WTC11 (cell line): ENCODE measurements at regions not wholly inside any gene's neighbourhood (a gene's known extent, or its start where the extent isn't known, plus 50 kb on each side); places are given as distances from the start of the nearest gene placed in this dataset.

Experiments used
- ATAC-seq: fragments of 200-7000 bp; cut with Tn5 transposase; 2 replicates; pipeline ENCODE4 v1.10.0; 2021; ENCODE audit warnings: mild to moderate bottlenecking, moderate library complexity
- CTCF ChIA-PET: fragments of 300-600 bp; sonication (Branson Sonifier 250); formaldehyde crosslinking; loops from one replicate; lab custom pipeline; 2021; ENCODE audit warnings: antibody characterized with exemption; lab: Charles Lee
- POLR2A ChIA-PET: fragments of 350-600 bp; sonication (Branson Sonifier 250); formaldehyde crosslinking; loops from one replicate; lab custom pipeline; 2021; ENCODE audit warnings: antibody characterized with exemption; lab: Charles Lee
- DNase-seq: peaks from one replicate; pipeline ENCODE4 v3.0.0; 2021; ENCODE audit warnings: low spot score
- H3K27ac Mint-ChIP-seq: 2 replicates; pipeline ENCODE4 v1.8.0; 2021; ENCODE audit warnings: mixed read lengths
- H3K27me3 Mint-ChIP-seq: 2 replicates; pipeline ENCODE4 v1.8.0; 2021; ENCODE audit warnings: low read depth, mild to moderate bottlenecking, moderate library complexity, mixed read lengths
- H3K36me3 Mint-ChIP-seq: 2 replicates; pipeline ENCODE4 v1.8.0; 2021; ENCODE audit warnings: mixed read lengths
- H3K4me1 Mint-ChIP-seq: 2 replicates; pipeline ENCODE4 v1.8.0; 2022; ENCODE audit warnings: mixed read lengths
- H3K4me3 Mint-ChIP-seq: 2 replicates; pipeline ENCODE4 v1.8.0; 2021; ENCODE audit warnings: mild to moderate bottlenecking, moderate library complexity, mixed read lengths
- H3K9me3 Mint-ChIP-seq: 2 replicates; pipeline ENCODE4 v1.8.0; 2021; ENCODE audit warnings: mixed read lengths
- ATF1 ChIP-seq: sonication (generic); formaldehyde crosslinking; IDR thresholded peaks from 2 replicates; pipeline ENCODE4 v1.8.1; 2023; ENCODE audit warnings: mild to moderate bottlenecking, moderate library complexity, missing genetic modification reagents
- EMX1 ChIP-seq: fragments of 250-450 bp; sonication (Bioruptor Pico); IDR thresholded peaks from 2 replicates; pipeline ENCODE4 v1.8.0; 2021; ENCODE audit warnings: mild to moderate bottlenecking
- ETV6 ChIP-seq: sonication (generic); formaldehyde crosslinking; IDR thresholded peaks from 2 replicates; pipeline ENCODE4 v1.8.1; 2022; ENCODE audit warnings: mild to moderate bottlenecking, missing genetic modification reagents
- FOXK1 ChIP-seq: sonication (generic); formaldehyde crosslinking; IDR thresholded peaks from 2 replicates; pipeline ENCODE4 v1.8.0; 2022; ENCODE audit warnings: mild to moderate bottlenecking, moderate library complexity, missing genetic modification reagents
- GTF2I ChIP-seq: fragments of 250-450 bp; sonication (Bioruptor Pico); conservative IDR thresholded peaks from 2 replicates; pipeline ENCODE4 v1.4.0; 2021; ENCODE audit warnings: mild to moderate bottlenecking
- JUN ChIP-seq: sonication (generic); formaldehyde crosslinking; IDR thresholded peaks from 2 replicates; pipeline ENCODE4 v1.8.0; 2023; ENCODE audit warnings: mild to moderate bottlenecking, missing genetic modification reagents
- NR2C2 ChIP-seq: sonication (generic); formaldehyde crosslinking; IDR thresholded peaks from 2 replicates; pipeline ENCODE4 v1.8.0; 2022; ENCODE audit warnings: mild to moderate bottlenecking, missing genetic modification reagents
- SMAD4 ChIP-seq: sonication (generic); formaldehyde crosslinking; IDR thresholded peaks from 2 replicates; pipeline ENCODE4 v1.8.0; 2022; ENCODE audit warnings: mild to moderate bottlenecking, missing genetic modification reagents
- SOX15 ChIP-seq: fragments of 250-450 bp; sonication (Bioruptor Pico); IDR thresholded peaks from 2 replicates; pipeline ENCODE4 v1.9.0; 2021; ENCODE audit warnings: mild to moderate bottlenecking
- ZNF219 ChIP-seq: sonication (generic); formaldehyde crosslinking; IDR thresholded peaks from 2 replicates; pipeline ENCODE4 v1.8.0; 2023; ENCODE audit warnings: missing genetic modification reagents, mild to moderate bottlenecking, borderline replicate concordance
- ZNF263 ChIP-seq: sonication (generic); formaldehyde crosslinking; IDR thresholded peaks from 2 replicates; pipeline ENCODE4 v1.8.1; 2022; ENCODE audit warnings: low read depth, mild to moderate bottlenecking, moderate library complexity, missing genetic modification reagents
- ZNF416 ChIP-seq: fragments of 250-450 bp; sonication (Bioruptor Pico); IDR thresholded peaks from 2 replicates; pipeline ENCODE4 v1.9.0; 2021; ENCODE audit warnings: mild to moderate bottlenecking, inconsistent platforms
- TF ChIP-seq, protein P1 (sequence below): sonication (generic); formaldehyde crosslinking; IDR thresholded peaks from 2 replicates; pipeline ENCODE4 v1.8.1; 2023; ENCODE audit warnings: mild to moderate bottlenecking, missing genetic modification reagents, moderate library complexity
- TF ChIP-seq, protein P2 (sequence below): sonication (generic); formaldehyde crosslinking; IDR thresholded peaks from 2 replicates; pipeline ENCODE4 v1.8.1; 2022; ENCODE audit warnings: low read depth, mild to moderate bottlenecking, moderate library complexity, missing genetic modification reagents, borderline replicate concordance
- TF ChIP-seq, protein P3 (sequence below): sonication (generic); formaldehyde crosslinking; IDR thresholded peaks from 2 replicates; pipeline ENCODE4 v1.8.1; 2023; ENCODE audit warnings: mild to moderate bottlenecking, moderate library complexity, missing genetic modification reagents
- TF ChIP-seq, protein P4 (sequence below): fragments of 200-600 bp; IDR thresholded peaks from 2 replicates; pipeline ENCODE4 v1.8.0; 2022; ENCODE audit warnings: antibody characterized with exemption
- TF ChIP-seq, protein P5 (sequence below): sonication (generic); formaldehyde crosslinking; IDR thresholded peaks from 2 replicates; pipeline ENCODE4 v1.8.0; 2023; ENCODE audit warnings: missing genetic modification reagents
- TF ChIP-seq, protein P6 (sequence below): sonication (generic); formaldehyde crosslinking; IDR thresholded peaks from 2 replicates; pipeline ENCODE4 v1.8.0; 2023; ENCODE audit warnings: mild to moderate bottlenecking, missing genetic modification reagents
- TF ChIP-seq, protein P7 (sequence below): sonication (generic); formaldehyde crosslinking; IDR thresholded peaks from 2 replicates; pipeline ENCODE4 v1.8.1; 2022; ENCODE audit warnings: mild to moderate bottlenecking, moderate library complexity, missing genetic modification reagents

DNA sequence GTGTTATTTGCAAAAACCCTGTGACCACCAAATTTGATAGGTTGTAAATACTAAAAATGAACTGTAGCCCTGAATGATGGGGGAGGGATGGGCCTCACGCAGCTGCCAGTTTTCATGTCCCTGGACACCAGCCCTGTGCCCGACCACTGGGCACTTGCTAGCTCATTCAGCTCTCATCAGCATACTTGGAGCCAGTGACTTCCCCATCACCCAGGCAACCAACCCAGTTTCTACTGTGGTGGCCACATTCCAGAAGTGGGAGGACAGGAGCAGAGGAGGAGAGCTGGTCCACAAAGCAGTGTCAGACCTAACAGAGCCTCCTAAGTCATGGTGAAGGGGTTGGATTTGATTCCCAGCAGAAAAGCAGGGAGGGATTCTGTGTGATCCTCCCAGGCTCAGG lies 128.2 kb downstream of the CPEB2 start:
- no peak for DNase-seq

More for the DNA sequence above, 128.2 kb downstream of the CPEB2 start:
- peaks cover 6% of the 10 kb centered on the region for H3K4me1 Mint-ChIP-seq
- H3K9me3 Mint-ChIP-seq = peaks cover 23% of the 10 kb centered on the region
- H3K27me3 Mint-ChIP-seq = no peaks in the 10 kb centered on the region; the same call in 1 of the 2 replicates
- ChIA-PET POLR2A (no interaction called here), CTCF (no interaction called here)
- no peak overlapping the region for H3K27ac Mint-ChIP-seq
- H3K4me3 Mint-ChIP-seq = no peak overlapping the region
- no peak for TF ChIP-seq EMX1 (CRISPR knock-in tag)
- no peak for TF ChIP-seq ZNF416 (CRISPR knock-in tag)
- no peak for TF ChIP-seq SOX15 (CRISPR knock-in tag)
- no peak for TF ChIP-seq SMAD4 (CRISPR knock-in tag)
- TF ChIP-seq, protein P1, sequence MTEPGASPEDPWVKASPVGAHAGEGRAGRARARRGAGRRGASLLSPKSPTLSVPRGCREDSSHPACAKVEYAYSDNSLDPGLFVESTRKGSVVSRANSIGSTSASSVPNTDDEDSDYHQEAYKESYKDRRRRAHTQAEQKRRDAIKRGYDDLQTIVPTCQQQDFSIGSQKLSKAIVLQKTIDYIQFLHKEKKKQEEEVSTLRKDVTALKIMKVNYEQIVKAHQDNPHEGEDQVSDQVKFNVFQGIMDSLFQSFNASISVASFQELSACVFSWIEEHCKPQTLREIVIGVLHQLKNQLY (CRISPR knock-in tag) = no peak
- TF ChIP-seq, protein P2, sequence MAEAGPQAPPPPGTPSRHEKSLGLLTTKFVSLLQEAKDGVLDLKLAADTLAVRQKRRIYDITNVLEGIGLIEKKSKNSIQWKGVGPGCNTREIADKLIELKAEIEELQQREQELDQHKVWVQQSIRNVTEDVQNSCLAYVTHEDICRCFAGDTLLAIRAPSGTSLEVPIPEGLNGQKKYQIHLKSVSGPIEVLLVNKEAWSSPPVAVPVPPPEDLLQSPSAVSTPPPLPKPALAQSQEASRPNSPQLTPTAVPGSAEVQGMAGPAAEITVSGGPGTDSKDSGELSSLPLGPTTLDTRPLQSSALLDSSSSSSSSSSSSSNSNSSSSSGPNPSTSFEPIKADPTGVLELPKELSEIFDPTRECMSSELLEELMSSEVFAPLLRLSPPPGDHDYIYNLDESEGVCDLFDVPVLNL (CRISPR knock-in tag) = no peak
- TF ChIP-seq FOXK1 (CRISPR knock-in tag) = no peak
- TF ChIP-seq JUN = no peak
- TF ChIP-seq, protein P3, sequence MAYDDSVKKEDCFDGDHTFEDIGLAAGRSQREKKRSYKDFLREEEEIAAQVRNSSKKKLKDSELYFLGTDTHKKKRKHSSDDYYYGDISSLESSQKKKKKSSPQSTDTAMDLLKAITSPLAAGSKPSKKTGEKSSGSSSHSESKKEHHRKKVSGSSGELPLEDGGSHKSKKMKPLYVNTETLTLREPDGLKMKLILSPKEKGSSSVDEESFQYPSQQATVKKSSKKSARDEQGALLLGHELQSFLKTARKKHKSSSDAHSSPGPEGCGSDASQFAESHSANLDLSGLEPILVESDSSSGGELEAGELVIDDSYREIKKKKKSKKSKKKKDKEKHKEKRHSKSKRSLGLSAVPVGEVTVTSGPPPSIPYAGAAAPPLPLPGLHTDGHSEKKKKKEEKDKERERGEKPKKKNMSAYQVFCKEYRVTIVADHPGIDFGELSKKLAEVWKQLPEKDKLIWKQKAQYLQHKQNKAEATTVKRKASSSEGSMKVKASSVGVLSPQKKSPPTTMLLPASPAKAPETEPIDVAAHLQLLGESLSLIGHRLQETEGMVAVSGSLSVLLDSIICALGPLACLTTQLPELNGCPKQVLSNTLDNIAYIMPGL (CRISPR knock-in tag) = no peak
- TF ChIP-seq, protein P4, sequence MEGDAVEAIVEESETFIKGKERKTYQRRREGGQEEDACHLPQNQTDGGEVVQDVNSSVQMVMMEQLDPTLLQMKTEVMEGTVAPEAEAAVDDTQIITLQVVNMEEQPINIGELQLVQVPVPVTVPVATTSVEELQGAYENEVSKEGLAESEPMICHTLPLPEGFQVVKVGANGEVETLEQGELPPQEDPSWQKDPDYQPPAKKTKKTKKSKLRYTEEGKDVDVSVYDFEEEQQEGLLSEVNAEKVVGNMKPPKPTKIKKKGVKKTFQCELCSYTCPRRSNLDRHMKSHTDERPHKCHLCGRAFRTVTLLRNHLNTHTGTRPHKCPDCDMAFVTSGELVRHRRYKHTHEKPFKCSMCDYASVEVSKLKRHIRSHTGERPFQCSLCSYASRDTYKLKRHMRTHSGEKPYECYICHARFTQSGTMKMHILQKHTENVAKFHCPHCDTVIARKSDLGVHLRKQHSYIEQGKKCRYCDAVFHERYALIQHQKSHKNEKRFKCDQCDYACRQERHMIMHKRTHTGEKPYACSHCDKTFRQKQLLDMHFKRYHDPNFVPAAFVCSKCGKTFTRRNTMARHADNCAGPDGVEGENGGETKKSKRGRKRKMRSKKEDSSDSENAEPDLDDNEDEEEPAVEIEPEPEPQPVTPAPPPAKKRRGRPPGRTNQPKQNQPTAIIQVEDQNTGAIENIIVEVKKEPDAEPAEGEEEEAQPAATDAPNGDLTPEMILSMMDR = no peak
- TF ChIP-seq ZNF263 (CRISPR knock-in tag) = no peak
- TF ChIP-seq ATF1 (CRISPR knock-in tag) = no peak
- TF ChIP-seq, protein P5, sequence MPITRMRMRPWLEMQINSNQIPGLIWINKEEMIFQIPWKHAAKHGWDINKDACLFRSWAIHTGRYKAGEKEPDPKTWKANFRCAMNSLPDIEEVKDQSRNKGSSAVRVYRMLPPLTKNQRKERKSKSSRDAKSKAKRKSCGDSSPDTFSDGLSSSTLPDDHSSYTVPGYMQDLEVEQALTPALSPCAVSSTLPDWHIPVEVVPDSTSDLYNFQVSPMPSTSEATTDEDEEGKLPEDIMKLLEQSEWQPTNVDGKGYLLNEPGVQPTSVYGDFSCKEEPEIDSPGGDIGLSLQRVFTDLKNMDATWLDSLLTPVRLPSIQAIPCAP (CRISPR knock-in tag) = no peak
- TF ChIP-seq ETV6 (CRISPR knock-in tag) = no peak
- no peak for TF ChIP-seq NR2C2 (CRISPR knock-in tag)
- TF ChIP-seq GTF2I = no peak
- TF ChIP-seq, protein P6, sequence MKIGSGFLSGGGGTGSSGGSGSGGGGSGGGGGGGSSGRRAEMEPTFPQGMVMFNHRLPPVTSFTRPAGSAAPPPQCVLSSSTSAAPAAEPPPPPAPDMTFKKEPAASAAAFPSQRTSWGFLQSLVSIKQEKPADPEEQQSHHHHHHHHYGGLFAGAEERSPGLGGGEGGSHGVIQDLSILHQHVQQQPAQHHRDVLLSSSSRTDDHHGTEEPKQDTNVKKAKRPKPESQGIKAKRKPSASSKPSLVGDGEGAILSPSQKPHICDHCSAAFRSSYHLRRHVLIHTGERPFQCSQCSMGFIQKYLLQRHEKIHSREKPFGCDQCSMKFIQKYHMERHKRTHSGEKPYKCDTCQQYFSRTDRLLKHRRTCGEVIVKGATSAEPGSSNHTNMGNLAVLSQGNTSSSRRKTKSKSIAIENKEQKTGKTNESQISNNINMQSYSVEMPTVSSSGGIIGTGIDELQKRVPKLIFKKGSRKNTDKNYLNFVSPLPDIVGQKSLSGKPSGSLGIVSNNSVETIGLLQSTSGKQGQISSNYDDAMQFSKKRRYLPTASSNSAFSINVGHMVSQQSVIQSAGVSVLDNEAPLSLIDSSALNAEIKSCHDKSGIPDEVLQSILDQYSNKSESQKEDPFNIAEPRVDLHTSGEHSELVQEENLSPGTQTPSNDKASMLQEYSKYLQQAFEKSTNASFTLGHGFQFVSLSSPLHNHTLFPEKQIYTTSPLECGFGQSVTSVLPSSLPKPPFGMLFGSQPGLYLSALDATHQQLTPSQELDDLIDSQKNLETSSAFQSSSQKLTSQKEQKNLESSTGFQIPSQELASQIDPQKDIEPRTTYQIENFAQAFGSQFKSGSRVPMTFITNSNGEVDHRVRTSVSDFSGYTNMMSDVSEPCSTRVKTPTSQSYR (CRISPR knock-in tag) = no peak
- TF ChIP-seq, protein P7, sequence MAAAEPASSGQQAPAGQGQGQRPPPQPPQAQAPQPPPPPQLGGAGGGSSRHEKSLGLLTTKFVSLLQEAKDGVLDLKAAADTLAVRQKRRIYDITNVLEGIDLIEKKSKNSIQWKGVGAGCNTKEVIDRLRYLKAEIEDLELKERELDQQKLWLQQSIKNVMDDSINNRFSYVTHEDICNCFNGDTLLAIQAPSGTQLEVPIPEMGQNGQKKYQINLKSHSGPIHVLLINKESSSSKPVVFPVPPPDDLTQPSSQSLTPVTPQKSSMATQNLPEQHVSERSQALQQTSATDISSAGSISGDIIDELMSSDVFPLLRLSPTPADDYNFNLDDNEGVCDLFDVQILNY (CRISPR knock-in tag) = no peak
- TF ChIP-seq ZNF219 = no peak
- H3K36me3 Mint-ChIP-seq = peaks cover 14% of the 10 kb centered on the region
- ATAC-seq = no peak
